H9 (cell line): ENCODE measurements at regions not wholly inside any gene's neighbourhood (a gene's known extent, or its start where the extent isn't known, plus 50 kb on each side); places are given as distances from the start of the nearest gene placed in this dataset.

Source experiments
- DNase-seq: peaks from one replicate; pipeline ENCODE4 v3.0.0-alpha.2; 2017
- H2AFZ ChIP-seq: one replicate; pipeline ENCODE4 v1.6.1; 2013; ENCODE audit warnings: mild to moderate bottlenecking, low read length, control low read depth, moderate library complexity
- H2AK5ac ChIP-seq: 2 replicates; pipeline ENCODE4 v1.6.1; 2013; ENCODE audit warnings: low read length, control low read depth, mixed read lengths; ENCODE audit not compliant: insufficient read length
- H2BK120ac ChIP-seq: one replicate; pipeline ENCODE4 v1.6.1; 2013; ENCODE audit warnings: low read depth, mild to moderate bottlenecking, low read length, control low read depth, inconsistent platforms; ENCODE audit not compliant: poor library complexity, severe bottlenecking
- H2BK12ac ChIP-seq: 2 replicates; pipeline ENCODE4 v1.6.1; 2013; ENCODE audit warnings: low read length, control low read depth, mixed read lengths, low read depth; ENCODE audit not compliant: insufficient read length
- H2BK15ac ChIP-seq: 2 replicates; pipeline ENCODE4 v1.6.1; 2013; ENCODE audit warnings: low read depth, low read length, control low read depth
- H2BK20ac ChIP-seq: one replicate; pipeline ENCODE4 v1.6.1; 2013; ENCODE audit warnings: low read depth, mild to moderate bottlenecking, low read length, control low read depth, inconsistent platforms; ENCODE audit not compliant: poor library complexity, severe bottlenecking
- H2BK5ac ChIP-seq: 2 replicates; pipeline ENCODE4 v1.6.1; 2013; ENCODE audit warnings: low read length, control low read depth, mixed read lengths; ENCODE audit not compliant: insufficient read length
- H3K14ac ChIP-seq: 2 replicates; pipeline ENCODE4 v1.6.1; 2013; ENCODE audit warnings: low read length, control low read depth; ENCODE audit not compliant: insufficient read depth
- H3K18ac ChIP-seq: 2 replicates; pipeline ENCODE4 v1.6.1; 2013; ENCODE audit warnings: low read depth, mild to moderate bottlenecking, mixed read lengths, low read length, control low read depth; ENCODE audit not compliant: insufficient read length
- H3K23ac ChIP-seq: 2 replicates; pipeline ENCODE4 v1.6.1; 2013; ENCODE audit warnings: low read length, control low read depth, mixed read lengths, low read depth; ENCODE audit not compliant: insufficient read length
- H3K23me2 ChIP-seq: 2 replicates; pipeline ENCODE4 v1.6.1; 2013; ENCODE audit warnings: low read depth, mild to moderate bottlenecking, mixed read lengths, low read length, control low read depth; ENCODE audit not compliant: insufficient read length, poor library complexity, severe bottlenecking
- H3K27ac ChIP-seq: 2 replicates; pipeline ENCODE4 v1.5.1; 2013; ENCODE audit warnings: low read length, control low read depth, mixed read lengths, low read depth; ENCODE audit not compliant: insufficient read length
- H3K27me3 ChIP-seq: 2 replicates; pipeline ENCODE4 v1.6.1; 2013; ENCODE audit warnings: low read length, control low read depth, inconsistent platforms; ENCODE audit not compliant: insufficient read depth
- H3K4ac ChIP-seq: 2 replicates; pipeline ENCODE4 v1.6.1; 2013; ENCODE audit warnings: low read depth, mild to moderate bottlenecking, control low read depth, inconsistent platforms, low read length, moderate library complexity
- H3K4me1 ChIP-seq: 2 replicates; pipeline ENCODE4 v1.6.1; 2013; ENCODE audit warnings: low read length, control low read depth, inconsistent platforms; ENCODE audit not compliant: insufficient read depth
- H3K4me2 ChIP-seq: 2 replicates; pipeline ENCODE4 v1.6.1; 2013; ENCODE audit warnings: low read length, control low read depth, mixed read lengths; ENCODE audit not compliant: insufficient read length, insufficient read depth
- H3K56ac ChIP-seq: 2 replicates; pipeline ENCODE4 v1.6.1; 2013; ENCODE audit warnings: low read depth, mild to moderate bottlenecking, mixed read lengths, low read length, control low read depth; ENCODE audit not compliant: insufficient read length
- H3K79me1 ChIP-seq: 2 replicates; pipeline ENCODE4 v1.6.1; 2013; ENCODE audit warnings: low read depth, mild to moderate bottlenecking, moderate library complexity, low read length, control low read depth, inconsistent platforms; ENCODE audit not compliant: insufficient read depth, poor library complexity, severe bottlenecking
- H3K79me2 ChIP-seq: 2 replicates; pipeline ENCODE4 v1.6.1; 2013; ENCODE audit warnings: low read length, control low read depth, inconsistent platforms; ENCODE audit not compliant: insufficient read depth
- H3K9ac ChIP-seq: 2 replicates; pipeline ENCODE4 v1.6.1; 2013; ENCODE audit warnings: low read length, control low read depth, mixed read lengths; ENCODE audit not compliant: insufficient read length; ENCODE audit errors: extremely low read depth
- H3K9me3 ChIP-seq: one replicate; pipeline ENCODE4 v1.6.1; 2013; ENCODE audit warnings: low read depth, low read length, inconsistent platforms; ENCODE audit not compliant: control insufficient read depth
- H3T11ph ChIP-seq: one replicate; pipeline ENCODE4 v1.6.1; 2013; ENCODE audit warnings: mild to moderate bottlenecking, low read length, control low read depth, inconsistent platforms
- H4K20me1 ChIP-seq: one replicate; pipeline ENCODE4 v1.6.1; 2013; ENCODE audit not compliant: control insufficient read depth, insufficient read length, insufficient read depth
- H4K5ac ChIP-seq: 2 replicates; pipeline ENCODE4 v1.6.1; 2013; ENCODE audit warnings: low read depth, mild to moderate bottlenecking, mixed read lengths, low read length, control low read depth; ENCODE audit not compliant: insufficient read length
- H4K8ac ChIP-seq: replicated peaks from 2 replicates; pipeline ENCODE4 v1.6.1; 2013; ENCODE audit warnings: low read length, control low read depth, mixed read lengths, low read depth; ENCODE audit not compliant: insufficient read length
- H4K91ac ChIP-seq: 2 replicates; pipeline ENCODE4 v1.6.1; 2013; ENCODE audit warnings: low read depth, mild to moderate bottlenecking, moderate library complexity, mixed read lengths, low read length, control low read depth; ENCODE audit not compliant: insufficient read length
- H3K27ac Mint-ChIP-seq, 3 experiments: 2 replicates in 2 of 3; 3 replicates in 1 of 3; pipeline ENCODE4 v1.8.0; 2020 to 2021; ENCODE audit warnings: mixed read lengths in 3 of 3, mild to moderate bottlenecking in 1 of 3, moderate library complexity in 1 of 3
- H3K27me3 Mint-ChIP-seq: 2 replicates; pipeline ENCODE4 v1.8.0; 2021; ENCODE audit warnings: low read depth, mild to moderate bottlenecking, moderate library complexity, mixed read lengths
- H3K36me3 Mint-ChIP-seq, 3 experiments: 2 replicates in 2 of 3; 3 replicates in 1 of 3; pipeline ENCODE4 v1.8.0; 2020 to 2021; ENCODE audit warnings: low read depth in 3 of 3, mixed read lengths in 3 of 3; ENCODE audit not compliant: insufficient read depth in 1 of 3
- H3K4me1 Mint-ChIP-seq, 2 experiments: 2 replicates each; pipeline ENCODE4 v1.8.0; 2020; ENCODE audit warnings: mixed read lengths in 2 of 2
- H3K4me3 Mint-ChIP-seq, 2 experiments: 2 replicates in 1 of 2; 3 replicates in 1 of 2; pipeline ENCODE4 v1.8.0; 2020 to 2021; ENCODE audit warnings: mild to moderate bottlenecking in 2 of 2, mixed read lengths in 2 of 2, moderate library complexity in 1 of 2
- H3K9me3 Mint-ChIP-seq, 2 experiments: 2 replicates in 1 of 2; 3 replicates in 1 of 2; pipeline ENCODE4 v1.8.0; 2020; ENCODE audit warnings: mild to moderate bottlenecking in 2 of 2, mixed read lengths in 2 of 2, moderate library complexity in 1 of 2
- CTCF ChIP-seq: fragments of 200-600 bp; sonication (generic); conservative IDR thresholded peaks from 3 replicates; pipeline ENCODE4 v1.8.0; 2021; ENCODE audit warnings: antibody characterized with exemption, mild to moderate bottlenecking
- WGBS: extraction: QIAGEN DNeasy Blood & Tissue Kit; methylation state at CpG from one replicate; pipeline ENCODE4 v1.1.7; 2013; ENCODE audit warnings: missing lambda C conversion rate, low lambda C conversion rate, mixed read lengths; ENCODE audit not compliant: insufficient read length; ENCODE audit errors: extremely low coverage; 5-methylcytosine and 5-hydroxymethylcytosine counted together

- Histone ChIP-seq H2BK120ac (no peak overlapping the region), H3K9ac (no peak overlapping the region), H3K27me3 (no peaks in the 10 kb centered on the region), H3K23ac (no peak overlapping the region), H3K79me1 (no peaks in the 10 kb centered on the region), H4K20me1 (no peaks in the 10 kb centered on the region), H4K8ac (no peak overlapping the region), H3K79me2 (no peaks in the 10 kb centered on the region), H2BK5ac (no peak overlapping the region), H2BK12ac (no peak overlapping the region), H3K4ac (no peak overlapping the region), H3K27ac (no peak overlapping the region), H2BK20ac (no peak overlapping the region), H4K5ac (no peak overlapping the region), H4K91ac (no peak overlapping the region), H3K23me2 (no peaks in the 10 kb centered on the region), H3K4me2 (no peak overlapping the region), H3T11ph (no peak overlapping the region), H3K4me1 (no peaks in the 10 kb centered on the region), H3K14ac (no peak overlapping the region), H3K9me3 (no peaks in the 10 kb centered on the region), H3K56ac (no peak overlapping the region), H3K18ac (no peak overlapping the region), H2AK5ac (no peak overlapping the region), H2AFZ (no peak overlapping the region), H2BK15ac (no peak overlapping the region)
- Mint-ChIP-seq H3K27me3 (peaks cover 7% of the 10 kb centered on the region), H3K4me3 (no peak overlapping the region), H3K4me1 (peaks cover 6 to 7% of the 10 kb centered on the region in 2 experiments; a peak in 3 of 4 replicates), H3K9me3 (peaks cover 0 to 3% of the 10 kb centered on the region in 2 experiments; a peak in 1 of 5 replicates), H3K36me3 (no peaks in the 10 kb centered on the region), H3K27ac (no peak overlapping the region)
- no peak for DNase-seq
- no peak for TF ChIP-seq CTCF
- WGBS: no CpG with 5 or more reads among the region's 4 CpGs
Observed at GRCh38 chr2:235414422-235414821, 79.4 kb upstream of the AGAP1 start.
